GM23338 (cell line): ENCODE measurements at regions not wholly inside any gene's neighbourhood (a gene's known extent, or its start where the extent isn't known, plus 50 kb on each side); places are given as distances from the start of the nearest gene placed in this dataset.

ENCODE experiments used
- ATAC-seq: fragments of 200-7000 bp; cut with Tn5 transposase; 3 replicates; pipeline ENCODE4 v1.9.1; 2020
- DNase-seq: peaks from one replicate; pipeline ENCODE4 v3.0.0-alpha.2; 2015; ENCODE audit warnings: low spot score
- H2AFZ ChIP-seq: fragments of 200-600 bp; sonication (generic); 2 replicates; pipeline ENCODE4 v1.8.0; 2016; ENCODE audit warnings: antibody characterized with exemption, mild to moderate bottlenecking, moderate library complexity
- H3F3A ChIP-seq: fragments of 200-600 bp; sonication (generic); replicated peaks from 2 replicates; pipeline ENCODE4 v1.8.0; 2017; ENCODE audit warnings: antibody characterized with exemption, mixed run types, low read depth
- H3K27ac ChIP-seq: fragments of 200-600 bp; sonication (generic); 2 replicates; pipeline ENCODE4 v1.6.1; 2016; ENCODE audit warnings: low read depth
- H3K27me3 ChIP-seq: fragments of 200-600 bp; sonication (generic); 2 replicates; pipeline ENCODE4 v1.8.0; 2016; ENCODE audit warnings: mild to moderate bottlenecking, mixed run types, moderate library complexity; ENCODE audit not compliant: insufficient read depth
- H3K36me3 ChIP-seq: fragments of 200-600 bp; sonication (generic); 2 replicates; pipeline ENCODE4 v1.8.0; 2016; ENCODE audit warnings: mild to moderate bottlenecking; ENCODE audit not compliant: insufficient read depth
- H3K4me1 ChIP-seq: fragments of 200-600 bp; sonication (generic); 2 replicates; pipeline ENCODE4 v1.8.0; 2016; ENCODE audit warnings: mild to moderate bottlenecking, moderate library complexity; ENCODE audit not compliant: insufficient read depth
- H3K4me2 ChIP-seq: fragments of 200-600 bp; sonication (generic); 2 replicates; pipeline ENCODE4 v1.7.1; 2017; ENCODE audit warnings: mixed run types
- H3K4me3 ChIP-seq: fragments of 200-600 bp; sonication (generic); 2 replicates; pipeline ENCODE4 v1.6.1; 2016; ENCODE audit warnings: mixed run types
- H3K79me2 ChIP-seq: fragments of 200-600 bp; sonication (generic); replicated peaks from 2 replicates; pipeline ENCODE4 v1.8.0; 2017; ENCODE audit warnings: mild to moderate bottlenecking; ENCODE audit not compliant: insufficient read depth
- H3K9me2 ChIP-seq: fragments of 200-600 bp; sonication (generic); 2 replicates; pipeline ENCODE4 v1.8.0; 2017; ENCODE audit not compliant: insufficient read depth
- H4K20me1 ChIP-seq: fragments of 200-600 bp; sonication (generic); replicated peaks from 2 replicates; pipeline ENCODE4 v1.8.0; 2017; ENCODE audit warnings: mild to moderate bottlenecking; ENCODE audit not compliant: insufficient read depth
- H3K27ac Mint-ChIP-seq: 2 replicates; pipeline ENCODE4 v1.8.0; 2020; ENCODE audit warnings: inconsistent platforms, mild to moderate bottlenecking, moderate library complexity, mixed read lengths
- H3K27me3 Mint-ChIP-seq: 3 replicates; pipeline ENCODE4 v1.8.0; 2022; ENCODE audit warnings: low read depth, mild to moderate bottlenecking, moderate library complexity, mixed read lengths, inconsistent platforms; ENCODE audit not compliant: insufficient read depth, poor library complexity
- H3K36me3 Mint-ChIP-seq: 3 replicates; pipeline ENCODE4 v1.8.0; 2021; ENCODE audit warnings: low read depth, mild to moderate bottlenecking, inconsistent platforms, moderate library complexity, mixed read lengths
- H3K4me1 Mint-ChIP-seq: 3 replicates; pipeline ENCODE4 v1.8.0; 2020; ENCODE audit warnings: mild to moderate bottlenecking, inconsistent platforms, mixed read lengths
- H3K4me3 Mint-ChIP-seq: 3 replicates; pipeline ENCODE4 v1.8.0; 2021; ENCODE audit warnings: moderate library complexity, mild to moderate bottlenecking, inconsistent platforms, mixed read lengths
- H3K9me3 Mint-ChIP-seq: 3 replicates; pipeline ENCODE4 v1.8.0; 2020; ENCODE audit warnings: moderate library complexity, mild to moderate bottlenecking, inconsistent platforms, mixed read lengths
- CREB1 ChIP-seq: fragments of 250-450 bp; sonication (Bioruptor Pico); IDR thresholded peaks from 2 replicates; pipeline ENCODE4 v1.5.0; 2020; ENCODE audit warnings: low read depth, mild to moderate bottlenecking, moderate library complexity
- CTCF ChIP-seq, 2 experiments: fragments of 200-600 bp in 1 of 2; sonication (generic) in 1 of 2; conservative IDR thresholded peaks; 2 replicates each; pipeline versions ENCODE4 v1.5.1 to v1.6.1; 2016 to 2017; ENCODE audit warnings: antibody characterized with exemption in 2 of 2, low read depth in 2 of 2, mild to moderate bottlenecking in 2 of 2, moderate library complexity in 1 of 2
- ETS1 ChIP-seq: IDR thresholded peaks from 2 replicates; pipeline ENCODE4 v1.6.1; 2016; ENCODE audit warnings: antibody characterized with exemption
- EZH2 ChIP-seq: fragments of 200-600 bp; sonication (generic); IDR thresholded peaks from one replicate; pipeline ENCODE4 v1.8.0; 2017; ENCODE audit warnings: antibody characterized with exemption, mild to moderate bottlenecking, low read depth; ENCODE audit not compliant: unreplicated experiment
- EZH2phosphoT487 ChIP-seq: fragments of 200-600 bp; sonication (generic); IDR thresholded peaks from one replicate; pipeline ENCODE4 v1.8.1; 2018; ENCODE audit warnings: antibody characterized with exemption; ENCODE audit not compliant: unreplicated experiment
- JUNB ChIP-seq: IDR thresholded peaks from one replicate; pipeline ENCODE4 v1.6.1; 2016; ENCODE audit warnings: antibody characterized with exemption; ENCODE audit not compliant: unreplicated experiment
- NANOG ChIP-seq: IDR thresholded peaks from 2 replicates; pipeline ENCODE4 v1.6.1; 2016; ENCODE audit warnings: antibody characterized with exemption, borderline replicate concordance
- POLR2AphosphoS5 ChIP-seq: IDR thresholded peaks from 2 replicates; pipeline ENCODE4 v1.6.1; 2016; ENCODE audit warnings: antibody characterized with exemption, low read depth
- REST ChIP-seq: IDR thresholded peaks from one replicate; pipeline ENCODE4 v1.6.1; 2018; ENCODE audit warnings: antibody characterized with exemption; ENCODE audit not compliant: unreplicated experiment
- STAT1 ChIP-seq: IDR thresholded peaks from one replicate; pipeline ENCODE4 v1.6.1; 2016; ENCODE audit warnings: antibody characterized with exemption; ENCODE audit not compliant: unreplicated experiment
- ZNF114 ChIP-seq: fragments of 250-450 bp; sonication (Bioruptor Pico); IDR thresholded peaks from 2 replicates; pipeline ENCODE4 v1.5.0; 2020; ENCODE audit warnings: mild to moderate bottlenecking, moderate library complexity
- ZNF331 ChIP-seq: fragments of 250-450 bp; sonication (Bioruptor Pico); IDR thresholded peaks from 2 replicates; pipeline ENCODE4 v1.5.0; 2020; ENCODE audit warnings: low read depth, mild to moderate bottlenecking, moderate library complexity
- ZNF462 ChIP-seq: fragments of 250-450 bp; sonication (Bioruptor Pico); IDR thresholded peaks from 2 replicates; pipeline ENCODE4 v1.5.0; 2020; ENCODE audit warnings: mild to moderate bottlenecking, moderate library complexity

- Mint-ChIP-seq H3K4me3 (no peak overlapping the region), H3K36me3 (no peaks in the 10 kb centered on the region), H3K27me3 (no peaks in the 10 kb centered on the region), H3K4me1 (no peaks in the 10 kb centered on the region), H3K9me3 (no peaks in the 10 kb centered on the region), H3K27ac (no peak overlapping the region)
- no peaks in the 10 kb centered on the region for H3K36me3 ChIP-seq
- no peaks in the 10 kb centered on the region for H3K4me1 ChIP-seq
- TF ChIP-seq ZNF114 (no peak), STAT1 (no peak), CREB1 (CRISPR knock-in tag) (no peak), CTCF (conservative IDR thresholded peaks at IDR 0.05; ENCODE audit: low read depth in 2 of 2) (no peak), EZH2phosphoT487 (no peak), ETS1 (no peak), JUNB (no peak), EZH2 (no peak), REST (no peak), POLR2AphosphoS5 (no peak), ZNF462 (CRISPR knock-in tag) (no peak), ZNF331 (CRISPR knock-in tag) (no peak), NANOG (no peak)
- no peaks in the 10 kb centered on the region for H3K27me3 ChIP-seq
- DNase-seq: no peak
- no peaks in the 10 kb centered on the region for H3F3A ChIP-seq
- H3K9me2 ChIP-seq: no peaks in the 10 kb centered on the region
- H3K79me2 ChIP-seq: no peaks in the 10 kb centered on the region
- H3K4me3 ChIP-seq: no peak overlapping the region
- H2AFZ ChIP-seq: no peak overlapping the region
- H3K4me2 ChIP-seq: no peak overlapping the region
- H4K20me1 ChIP-seq: no peaks in the 10 kb centered on the region
- ATAC-seq: no peak
- H3K27ac ChIP-seq: no peak overlapping the region
Measured at GRCh38 chr14:38339696-38340095, 83.8 kb upstream of the CLEC14A start.
